ENCODE measurements at regions not wholly inside any gene's neighbourhood (a gene's known extent, or its start where the extent isn't known, plus 50 kb on each side); places are given as distances from the start of the nearest gene placed in this dataset.

DNA sequence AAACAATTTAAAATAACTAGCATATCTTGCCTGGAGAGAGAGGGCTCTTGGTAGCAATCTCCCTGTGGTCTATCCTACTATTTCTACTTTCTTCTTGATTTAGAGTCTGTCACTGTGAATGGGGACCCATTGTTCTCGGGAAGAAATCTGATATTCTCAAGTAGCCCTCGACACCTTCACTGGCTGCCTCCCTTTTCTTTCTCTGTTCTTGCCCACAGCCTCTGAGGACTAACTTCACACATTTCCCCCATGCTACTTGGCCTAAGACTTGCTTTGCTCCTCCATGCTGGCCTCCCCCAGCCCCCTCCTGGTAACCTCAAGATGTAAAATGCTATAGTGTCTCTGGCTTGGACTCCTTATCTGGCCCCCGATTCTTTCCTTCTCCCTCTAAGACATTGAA lies 58.8 kb upstream of the NT5C1B start:
- ATAC-seq (no peak), DNase-seq (no peak)
- Histone ChIP-seq H3K27me3 (no peaks in the 10 kb centered on the region), H3K27ac (no peak overlapping the region), H3K36me3 (no peaks in the 10 kb centered on the region), H3K9me3 (no peaks in the 10 kb centered on the region), H3K4me1 (peaks cover 0 to 11% (median 0%) of the 10 kb centered on the region in 4 donors), H3K4me3 (no peak overlapping the region)
- intact Hi-C loops (cut with DNase I) = no loop called here
- WGBS (ENCODE audit: insufficient coverage, low coverage, low lambda C conversion rate, missing lambda C conversion rate) = 87% methylated on average over 3 of the region's 3 CpGs
- TF ChIP-seq POLR2A (IDR thresholded peaks at IDR 0.05) = no peak
- TF ChIP-seq, protein P1, sequence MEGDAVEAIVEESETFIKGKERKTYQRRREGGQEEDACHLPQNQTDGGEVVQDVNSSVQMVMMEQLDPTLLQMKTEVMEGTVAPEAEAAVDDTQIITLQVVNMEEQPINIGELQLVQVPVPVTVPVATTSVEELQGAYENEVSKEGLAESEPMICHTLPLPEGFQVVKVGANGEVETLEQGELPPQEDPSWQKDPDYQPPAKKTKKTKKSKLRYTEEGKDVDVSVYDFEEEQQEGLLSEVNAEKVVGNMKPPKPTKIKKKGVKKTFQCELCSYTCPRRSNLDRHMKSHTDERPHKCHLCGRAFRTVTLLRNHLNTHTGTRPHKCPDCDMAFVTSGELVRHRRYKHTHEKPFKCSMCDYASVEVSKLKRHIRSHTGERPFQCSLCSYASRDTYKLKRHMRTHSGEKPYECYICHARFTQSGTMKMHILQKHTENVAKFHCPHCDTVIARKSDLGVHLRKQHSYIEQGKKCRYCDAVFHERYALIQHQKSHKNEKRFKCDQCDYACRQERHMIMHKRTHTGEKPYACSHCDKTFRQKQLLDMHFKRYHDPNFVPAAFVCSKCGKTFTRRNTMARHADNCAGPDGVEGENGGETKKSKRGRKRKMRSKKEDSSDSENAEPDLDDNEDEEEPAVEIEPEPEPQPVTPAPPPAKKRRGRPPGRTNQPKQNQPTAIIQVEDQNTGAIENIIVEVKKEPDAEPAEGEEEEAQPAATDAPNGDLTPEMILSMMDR (IDR thresholded peaks at IDR 0.05) = no peak

DNA sequence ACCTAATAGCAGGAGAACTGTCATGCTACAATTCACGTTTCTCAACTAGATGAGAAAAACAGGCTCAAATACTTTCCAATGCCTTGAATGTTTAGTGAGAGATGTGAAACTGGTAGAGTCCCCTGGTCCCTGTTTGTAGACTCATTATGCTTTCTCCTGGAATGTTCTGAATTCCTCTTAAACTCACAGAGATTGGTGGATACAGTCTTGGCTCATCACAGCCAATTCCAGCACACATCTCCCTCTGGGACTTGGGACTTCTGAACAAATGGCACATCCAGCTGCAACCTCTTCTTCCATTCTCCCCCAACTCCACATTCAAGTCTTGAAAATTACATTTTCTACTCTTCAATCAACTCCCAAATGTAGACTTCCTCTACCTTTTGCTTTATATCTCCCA lies 58.4 kb upstream of the NT5C1B start:
- TF ChIP-seq, protein P1 (IDR thresholded peaks at IDR 0.05) = no peak
- no peak for TF ChIP-seq POLR2A (IDR thresholded peaks at IDR 0.05)
- Histone ChIP-seq H3K4me3 (no peak overlapping the region), H3K27me3 (no peaks in the 10 kb centered on the region), H3K27ac (no peak overlapping the region), H3K36me3 (no peaks in the 10 kb centered on the region), H3K9me3 (no peaks in the 10 kb centered on the region), H3K4me1 (peaks cover 0 to 11% (median 0%) of the 10 kb centered on the region in 4 donors)
- 86% methylated on average over 1 of the region's 1 CpG for WGBS (ENCODE audit: insufficient coverage, low coverage, low lambda C conversion rate, missing lambda C conversion rate)
- intact Hi-C loops (cut with DNase I) = no loop called here
- no peak for DNase-seq
- ATAC-seq = no peak

DNA sequence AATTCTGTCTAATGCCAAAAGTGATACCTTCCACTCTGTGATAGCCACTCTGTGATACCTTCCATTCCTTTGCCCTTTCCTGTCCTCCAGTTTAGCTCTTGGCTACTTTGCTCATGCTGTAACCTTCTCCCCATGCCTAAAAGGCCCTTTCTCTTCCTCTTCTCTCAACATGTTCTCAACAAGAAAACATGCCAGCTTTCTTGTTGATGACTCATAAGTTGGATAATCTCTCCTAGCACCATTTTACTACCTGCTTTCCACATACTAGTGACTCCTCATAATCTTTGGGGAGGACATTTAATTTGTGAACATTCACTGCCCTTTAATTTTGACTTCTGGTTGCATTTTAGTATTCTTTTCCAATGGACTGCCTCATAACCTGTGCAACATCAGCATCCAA lies 55.9 kb upstream of the NT5C1B start:
- Histone ChIP-seq H3K9me3 (no peaks in the 10 kb centered on the region), H3K27me3 (no peaks in the 10 kb centered on the region), H3K36me3 (no peaks in the 10 kb centered on the region), H3K4me1 (peaks cover 0 to 11% (median 0%) of the 10 kb centered on the region in 4 donors), H3K27ac (no peak overlapping the region), H3K4me3 (no peak overlapping the region)
- DNase-seq = no peak
- no peak for ATAC-seq
- intact Hi-C loops (cut with DNase I) = no loop called here
- TF ChIP-seq, protein P1 (IDR thresholded peaks at IDR 0.05) = no peak
- no peak for TF ChIP-seq POLR2A (IDR thresholded peaks at IDR 0.05)

DNA sequence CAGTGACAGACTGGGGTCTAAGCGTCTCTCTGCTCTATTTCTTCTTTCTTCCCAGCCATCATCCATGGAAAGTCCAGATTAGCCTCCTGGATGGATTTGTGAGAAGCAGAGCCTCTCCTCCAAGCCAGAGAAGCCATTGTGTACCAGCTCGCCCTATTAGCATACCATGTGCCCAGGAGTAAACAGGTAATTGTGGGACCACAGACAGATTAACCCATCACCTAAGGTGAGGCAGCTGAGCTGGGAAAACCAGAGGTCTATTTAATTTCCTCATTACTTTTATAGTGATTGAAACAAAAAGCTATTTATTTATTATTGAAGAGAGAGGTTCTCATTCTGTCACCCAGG lies 54.7 kb upstream of the NT5C1B start:
- DNase-seq (no peak), ATAC-seq (no peak)
- Histone ChIP-seq H3K27ac (no peak overlapping the region), H3K9me3 (no peaks in the 10 kb centered on the region), H3K36me3 (no peaks in the 10 kb centered on the region), H3K27me3 (no peaks in the 10 kb centered on the region), H3K4me3 (no peak overlapping the region), H3K4me1 (peaks cover 0 to 11% (median 0%) of the 10 kb centered on the region in 4 donors)
- intact Hi-C loops (cut with DNase I) = no loop called here
- TF ChIP-seq POLR2A (IDR thresholded peaks at IDR 0.05) = no peak
- TF ChIP-seq, protein P1 (IDR thresholded peaks at IDR 0.05) = no peak
- 55% methylated on average over 2 of the region's 2 CpGs for WGBS (ENCODE audit: insufficient coverage, low coverage, low lambda C conversion rate, missing lambda C conversion rate)
